ENCODE measurements at regions not wholly inside any gene's neighbourhood (a gene's known extent, or its start where the extent isn't known, plus 50 kb on each side); places are given as distances from the start of the nearest gene placed in this dataset.

DNA sequence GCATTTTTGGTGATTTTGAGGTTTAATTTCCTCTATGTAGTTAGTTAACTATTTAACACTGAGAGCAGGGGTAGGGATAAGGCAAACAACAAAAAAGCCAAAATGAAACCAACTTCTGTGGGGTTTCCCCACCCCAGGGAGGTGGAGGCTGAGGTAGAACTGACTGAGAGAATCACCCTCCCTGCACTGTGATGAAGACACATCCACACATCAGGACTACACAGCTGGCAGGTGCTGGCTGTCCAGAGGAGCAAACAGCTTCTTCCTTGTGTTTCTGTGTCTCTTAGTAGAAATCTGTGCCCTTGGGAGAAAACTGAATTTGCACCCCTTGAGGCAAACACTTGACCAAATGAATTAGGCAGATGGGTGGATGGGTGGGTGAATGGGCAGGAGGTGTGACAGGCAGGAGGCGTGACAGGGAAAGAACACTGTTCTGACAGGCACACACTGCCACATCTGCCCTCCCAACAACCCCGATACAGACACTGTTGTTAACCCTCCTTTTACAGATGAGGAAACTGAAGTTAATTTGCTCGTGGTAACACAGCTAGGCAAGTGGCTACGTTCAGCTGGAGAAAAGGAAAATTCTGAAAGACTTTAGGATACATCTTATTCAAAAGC, 62.9 kb upstream of the AMZ2 start:
- no peak for DNase-seq

DNA sequence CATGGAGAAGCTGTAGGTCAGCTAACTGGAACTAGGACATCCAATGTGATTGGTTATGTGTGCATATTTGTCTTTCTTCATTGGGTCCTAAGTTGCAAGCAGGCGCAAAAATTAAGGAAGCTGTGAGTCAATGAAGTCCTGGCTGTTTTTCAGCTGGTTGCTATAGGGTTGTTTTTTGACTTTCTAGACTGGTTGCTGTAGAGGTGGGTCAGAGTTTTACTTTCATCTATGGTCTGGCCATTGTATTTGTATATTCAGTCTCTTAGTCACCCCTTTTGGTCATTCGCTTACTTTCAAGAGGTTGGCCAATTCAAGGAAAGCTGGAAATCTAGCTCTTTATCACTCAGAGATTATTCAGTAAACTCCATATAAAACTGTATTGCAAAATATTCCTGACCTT, 62.0 kb upstream of the AMZ2 start:
- no peak for DNase-seq

- DNase-seq = no peak
Measured at GRCh38 chr17:68190495-68190894, 57.3 kb upstream of the AMZ2 start.

DNA sequence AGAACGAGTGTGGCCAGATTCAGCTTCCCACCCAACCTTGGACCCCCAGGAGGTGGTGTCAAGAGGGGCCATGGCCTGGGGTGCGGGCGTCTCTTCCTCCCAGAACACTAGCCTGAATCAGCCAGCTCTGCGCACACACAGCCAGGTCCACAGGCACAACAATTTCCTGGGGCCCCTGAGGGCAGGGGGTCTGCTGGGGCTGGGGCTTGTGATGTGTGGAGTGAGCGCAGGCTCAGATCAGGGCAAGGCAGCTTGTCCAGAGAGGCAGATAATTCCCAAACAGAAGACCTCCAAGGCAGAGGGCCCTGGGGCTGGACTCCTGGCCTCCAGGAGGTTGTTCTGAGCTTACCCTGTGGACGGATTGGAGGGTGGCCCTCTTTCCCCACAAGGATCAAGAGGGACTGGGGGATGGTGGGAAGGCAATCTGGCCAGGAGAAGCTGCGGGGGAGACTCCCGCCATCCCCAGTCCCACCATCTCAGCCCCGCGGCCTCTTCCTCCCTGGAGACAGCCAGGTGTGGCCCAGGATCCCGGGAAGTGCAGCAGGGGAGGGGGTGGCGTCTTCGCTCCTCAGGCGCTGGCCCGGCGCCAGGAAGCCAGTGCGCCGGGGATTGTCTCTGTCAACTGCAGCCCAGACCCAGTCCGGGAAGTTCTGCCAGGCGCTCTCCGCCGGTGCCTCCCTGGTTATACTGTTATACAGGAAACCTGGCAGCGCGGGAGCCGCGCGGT, 52.0 kb upstream of the AMZ2 start:
- DNase-seq = no peak

- no peak for DNase-seq
Measured at GRCh38 chr17:68196394-68197090, 51.3 kb upstream of the AMZ2 start.

DNA sequence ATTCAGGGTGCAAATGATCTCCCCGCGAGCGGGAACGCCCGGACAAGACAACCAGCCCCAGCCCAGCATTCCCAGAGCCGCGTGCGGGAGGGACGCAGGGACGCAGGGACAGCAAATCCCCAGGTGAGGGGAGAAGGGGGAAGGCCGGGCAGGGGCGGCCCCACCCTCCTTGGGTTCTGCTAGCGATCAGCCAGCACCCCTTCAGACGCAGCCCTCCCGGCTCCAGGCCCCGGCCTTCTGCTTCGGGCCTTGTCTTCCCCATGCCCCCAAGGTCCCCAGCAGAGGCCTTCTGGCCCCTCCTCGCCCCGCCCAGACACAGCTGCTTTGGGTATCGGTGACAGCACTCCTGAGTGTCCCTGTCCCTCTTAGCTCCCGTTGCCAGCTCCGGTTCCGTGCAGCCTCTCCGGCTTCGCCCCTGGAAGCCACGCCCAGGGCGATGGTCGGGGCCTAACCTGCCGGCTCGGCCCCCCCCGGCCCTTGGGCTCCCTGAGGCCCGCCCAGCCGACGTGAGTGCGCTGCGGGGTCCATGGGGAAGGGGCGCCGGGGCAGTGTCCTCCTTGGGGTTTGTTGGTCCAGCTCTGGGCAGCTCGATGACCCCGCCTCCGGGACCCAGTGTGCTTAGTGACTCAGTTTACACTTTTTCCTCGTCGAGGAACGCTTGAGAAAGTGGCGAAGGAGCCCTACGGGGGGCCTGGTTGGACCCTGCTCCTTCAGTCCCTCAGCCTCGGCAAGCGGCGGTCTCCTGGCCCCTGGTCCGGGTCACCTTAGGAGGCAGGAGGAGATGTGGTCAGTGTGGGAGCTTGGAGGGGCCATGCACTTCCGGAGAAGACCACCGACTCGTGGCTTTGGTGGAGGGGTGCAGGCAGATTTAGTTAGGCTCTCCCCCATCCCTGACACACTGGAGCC, 50.5 kb upstream of the AMZ2 start:
- DNase-seq = no peak

GRCh38 chr17:68197997-68198930, 49.6 kb upstream of the AMZ2 start:
- DNase-seq = no peak
